ENCODE measurements at regions not wholly inside any gene's neighbourhood (a gene's known extent, or its start where the extent isn't known, plus 50 kb on each side); places are given as distances from the start of the nearest gene placed in this dataset.

GRCh38 chr9:79176014-79176697 lies 395.6 kb upstream of the TLE4 start:
- TF ChIP-seq, protein P1, sequence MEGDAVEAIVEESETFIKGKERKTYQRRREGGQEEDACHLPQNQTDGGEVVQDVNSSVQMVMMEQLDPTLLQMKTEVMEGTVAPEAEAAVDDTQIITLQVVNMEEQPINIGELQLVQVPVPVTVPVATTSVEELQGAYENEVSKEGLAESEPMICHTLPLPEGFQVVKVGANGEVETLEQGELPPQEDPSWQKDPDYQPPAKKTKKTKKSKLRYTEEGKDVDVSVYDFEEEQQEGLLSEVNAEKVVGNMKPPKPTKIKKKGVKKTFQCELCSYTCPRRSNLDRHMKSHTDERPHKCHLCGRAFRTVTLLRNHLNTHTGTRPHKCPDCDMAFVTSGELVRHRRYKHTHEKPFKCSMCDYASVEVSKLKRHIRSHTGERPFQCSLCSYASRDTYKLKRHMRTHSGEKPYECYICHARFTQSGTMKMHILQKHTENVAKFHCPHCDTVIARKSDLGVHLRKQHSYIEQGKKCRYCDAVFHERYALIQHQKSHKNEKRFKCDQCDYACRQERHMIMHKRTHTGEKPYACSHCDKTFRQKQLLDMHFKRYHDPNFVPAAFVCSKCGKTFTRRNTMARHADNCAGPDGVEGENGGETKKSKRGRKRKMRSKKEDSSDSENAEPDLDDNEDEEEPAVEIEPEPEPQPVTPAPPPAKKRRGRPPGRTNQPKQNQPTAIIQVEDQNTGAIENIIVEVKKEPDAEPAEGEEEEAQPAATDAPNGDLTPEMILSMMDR (conservative IDR thresholded peaks at IDR 0.05; ENCODE audit: low read depth, low read length), result no peak
- TF ChIP-seq EZH2 (IDR thresholded peaks at IDR 0.05; ENCODE audit: borderline replicate concordance, low read depth, low read length, poor library complexity, severe bottlenecking), result no peak

All from A673 (cell line).